SK-N-MC (cell line): ENCODE measurements at regions not wholly inside any gene's neighbourhood (a gene's known extent, or its start where the extent isn't known, plus 50 kb on each side); places are given as distances from the start of the nearest gene placed in this dataset.

Source experiments
- EZH2 ChIP-seq: fragments of 200-600 bp; sonication (generic); IDR thresholded peaks from one replicate; pipeline ENCODE4 v1.6.1; 2017; ENCODE audit warnings: antibody characterized with exemption
- POLR2AphosphoS5 ChIP-seq: IDR thresholded peaks from 2 replicates; pipeline ENCODE4 v1.6.1; 2012; ENCODE audit warnings: mild to moderate bottlenecking, low read depth, low read length, borderline replicate concordance

GRCh38 chr10:113491967-113492565 lies 60.8 kb upstream of the HABP2 start:
- TF ChIP-seq POLR2AphosphoS5, result no peak
- TF ChIP-seq EZH2, result no peak
